Activated CD4-positive, alpha-beta T cell treated with anti-CD3 and anti-CD28 coated beads for 24 hours (primary cell): ENCODE measurements at regions not wholly inside any gene's neighbourhood (a gene's known extent, or its start where the extent isn't known, plus 50 kb on each side); places are given as distances from the start of the nearest gene placed in this dataset.

ENCODE experiments used
- DNase-seq, 2 donors: peaks; one replicate each; pipeline ENCODE4 v3.0.0-alpha.2; 2020; ENCODE audit warnings: low read depth in 2 of 2

DNA sequence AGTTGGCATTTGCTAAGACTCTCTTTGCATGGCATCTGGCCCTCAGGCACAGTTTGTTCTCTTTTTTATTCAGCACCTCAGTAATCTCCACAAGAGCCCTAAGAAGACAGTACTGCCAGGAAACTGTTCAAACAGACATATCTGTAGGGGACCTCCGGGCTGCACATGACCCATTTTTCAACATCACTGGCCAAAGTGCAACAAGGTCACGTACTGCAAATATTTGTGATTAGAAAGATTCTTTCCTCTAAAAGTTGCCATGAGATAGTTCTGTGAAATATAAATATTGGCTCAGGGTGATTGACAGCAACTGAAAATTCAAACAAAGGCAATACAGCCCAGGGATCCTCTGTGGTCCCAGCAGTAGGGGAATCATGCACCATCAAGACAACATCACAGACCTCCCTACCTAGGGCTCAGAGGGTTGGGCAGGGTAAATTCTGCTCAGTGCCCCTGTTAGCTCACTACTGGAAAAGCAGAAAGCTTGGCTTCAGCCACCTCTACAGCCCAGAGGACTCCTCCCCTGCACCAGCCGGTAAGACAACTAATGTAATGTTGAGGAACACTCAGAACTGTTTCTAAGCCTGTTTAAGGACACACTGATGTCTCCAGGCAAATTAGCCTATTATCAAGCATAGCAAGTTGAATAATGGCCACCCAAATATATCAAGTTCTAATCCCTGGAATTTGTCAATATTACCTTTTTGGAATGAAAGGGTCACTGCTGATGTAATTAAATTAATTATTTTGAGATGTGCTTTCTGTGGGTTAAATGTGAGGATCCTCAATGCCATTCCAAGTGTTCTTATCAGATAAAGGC, 117.4 kb upstream of the LPP start:
- no peak for DNase-seq

DNA sequence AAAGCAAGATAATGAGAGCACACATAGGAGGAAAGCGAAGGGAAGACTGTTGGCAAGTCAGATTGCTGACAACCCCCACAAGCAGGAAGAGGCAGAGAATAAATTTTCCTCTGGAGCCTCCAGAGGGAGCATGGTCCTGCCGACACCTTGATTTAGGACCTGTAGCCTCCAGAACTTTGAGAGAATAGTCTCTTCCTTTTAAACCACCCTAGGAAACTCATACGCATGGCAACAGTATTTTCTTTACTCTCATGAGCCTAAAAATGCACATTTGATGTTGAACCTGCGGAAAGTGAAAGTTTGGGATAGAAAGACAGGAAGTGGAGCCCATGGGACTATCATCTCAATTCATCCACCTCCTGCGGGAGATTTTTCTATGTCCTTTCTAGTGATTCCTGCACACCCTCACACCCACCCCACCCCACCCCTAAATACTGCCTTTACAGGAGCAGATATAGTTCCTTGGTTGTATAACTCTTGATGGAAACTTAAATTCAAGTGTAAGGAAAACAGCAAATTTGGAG, 116.7 kb upstream of the LPP start:
- no peak for DNase-seq

DNA sequence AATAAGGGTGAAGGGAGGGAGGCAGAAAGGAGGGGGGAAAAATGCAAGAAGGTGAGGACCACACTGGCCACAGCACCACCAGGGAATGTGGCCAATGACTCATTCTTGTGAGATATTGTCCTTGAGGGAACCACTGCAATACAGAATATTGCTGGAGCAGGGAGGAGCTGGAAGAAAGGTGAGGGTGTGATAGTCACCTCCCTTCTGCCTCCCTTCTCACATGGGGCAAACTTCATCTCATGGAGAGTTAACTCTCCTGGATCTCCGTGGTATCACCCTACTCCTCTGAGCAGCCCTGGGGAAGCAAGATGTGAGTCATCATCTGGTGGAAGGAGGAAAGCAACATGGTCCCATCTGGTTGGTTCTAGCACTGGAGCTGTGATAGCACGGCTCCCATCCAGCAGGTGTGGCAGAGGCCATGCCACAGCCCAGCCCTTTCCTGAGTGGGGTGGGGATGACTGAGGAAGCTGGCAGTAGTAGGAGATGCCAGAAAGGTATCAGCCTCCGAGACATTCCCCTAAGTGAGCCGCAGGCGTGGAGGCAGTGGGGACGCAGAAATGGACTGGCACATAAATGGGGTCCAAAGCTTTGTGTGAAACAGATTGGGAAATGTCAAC, 115.9 kb upstream of the LPP start:
- no peak for DNase-seq

DNA sequence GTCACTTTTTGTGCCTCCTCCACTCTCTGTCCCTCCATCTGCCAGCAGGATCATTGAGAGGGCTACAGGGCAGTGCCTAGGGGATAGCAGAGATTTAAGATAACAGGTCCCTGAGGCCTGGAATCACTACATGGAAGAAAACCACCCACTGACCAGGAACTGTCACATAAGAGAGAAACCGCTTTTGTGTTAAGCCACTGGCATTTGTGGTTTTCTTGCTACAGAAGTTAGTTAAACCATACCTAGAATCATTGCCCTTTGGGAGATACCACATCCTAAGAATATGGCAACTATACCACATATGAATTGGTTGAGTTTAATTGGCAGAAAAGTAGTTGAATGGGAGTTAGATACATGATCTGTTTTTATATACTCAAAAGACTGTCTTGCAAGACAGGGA, 112.8 kb upstream of the LPP start:
- no peak for DNase-seq

DNA sequence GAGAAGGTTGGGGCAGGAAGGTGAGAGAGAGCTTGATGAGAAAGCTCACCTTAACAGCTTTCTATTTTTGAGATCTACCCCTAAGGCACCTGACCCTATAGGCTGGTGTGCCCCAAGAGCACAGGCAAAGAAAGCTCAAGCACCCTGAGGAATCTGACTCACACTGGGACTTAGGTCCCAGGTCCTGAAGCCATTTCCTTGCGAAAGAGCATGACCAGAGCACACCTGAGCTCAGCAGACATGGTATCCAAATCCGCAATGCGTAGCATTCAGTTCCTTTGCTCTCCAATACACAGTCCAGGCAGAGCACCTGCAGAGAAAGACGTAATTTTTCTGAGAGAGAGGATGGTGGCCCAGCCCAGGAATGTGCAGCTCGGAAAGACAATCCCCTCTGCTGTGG, 112.1 kb upstream of the LPP start:
- no peak for DNase-seq

DNA sequence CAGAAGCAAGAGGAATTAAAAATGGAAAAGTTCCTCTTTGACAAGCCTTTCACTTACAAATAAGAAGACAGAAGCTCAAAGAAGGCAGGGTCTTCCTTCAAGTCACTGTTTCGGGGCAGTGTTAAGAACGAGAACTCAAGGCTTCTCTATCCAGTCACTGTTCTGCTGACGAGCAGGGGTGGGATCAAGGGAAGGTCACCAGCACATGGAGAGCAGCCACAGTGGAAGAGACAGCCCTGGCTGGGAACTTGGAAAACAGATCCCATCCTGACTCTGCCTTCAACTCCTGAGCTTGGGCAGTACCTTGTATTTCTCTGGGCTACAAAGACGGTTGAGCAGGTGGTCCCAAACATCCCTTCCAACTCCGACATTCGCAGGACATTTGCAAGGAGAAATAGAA, 111.5 kb upstream of the LPP start:
- DNase-seq, result no peak

DNA sequence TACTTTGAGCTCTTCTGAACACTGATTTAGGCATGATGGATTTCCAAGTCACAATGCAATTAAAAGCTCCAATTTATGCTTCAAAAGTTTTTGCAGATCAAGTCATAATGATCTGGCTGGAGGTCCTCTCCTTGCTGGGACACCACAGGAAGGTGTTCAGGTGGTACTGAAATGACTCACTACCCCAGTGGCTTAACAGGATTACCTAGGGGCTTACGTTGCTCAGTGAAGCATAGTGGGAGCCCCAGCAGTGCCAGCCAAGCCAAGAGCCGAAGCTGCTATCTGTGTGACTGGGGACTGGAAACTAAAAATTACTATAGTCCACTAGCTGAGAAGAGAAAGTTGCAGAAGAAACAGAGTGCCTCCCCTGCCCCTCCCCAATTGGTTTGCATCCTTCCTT, 110.1 kb upstream of the LPP start:
- DNase-seq, result no peak

DNA sequence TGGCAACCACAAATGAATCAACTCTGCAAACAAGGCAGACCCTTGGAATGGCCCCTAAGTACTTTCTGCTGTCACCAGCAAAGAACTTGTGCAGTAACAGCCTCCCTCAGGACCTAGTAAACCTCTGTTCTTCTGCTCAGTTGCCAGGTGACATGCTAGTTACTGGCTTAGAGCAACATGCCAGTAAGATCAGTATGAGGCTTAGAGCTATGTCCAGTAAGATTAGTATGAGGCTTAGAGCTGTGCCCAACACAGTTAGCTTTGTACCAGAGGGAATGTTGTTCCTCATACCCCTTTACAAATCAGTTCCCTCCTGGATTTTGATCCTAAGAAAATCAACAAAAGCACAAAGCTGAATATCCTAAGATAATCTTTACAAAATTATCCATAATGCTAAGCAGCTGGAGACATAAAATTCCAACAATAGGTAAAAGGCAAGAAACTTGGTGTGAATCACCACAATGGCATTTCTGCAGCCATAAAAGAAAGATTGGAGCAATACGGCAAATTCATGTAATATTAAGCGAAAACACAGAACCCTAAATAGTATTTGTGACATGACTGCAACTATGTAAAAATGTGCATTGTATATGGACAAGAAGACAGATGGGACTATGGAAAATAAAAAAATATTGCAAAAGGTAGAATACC, 107.3 kb upstream of the LPP start:
- no peak for DNase-seq

DNA sequence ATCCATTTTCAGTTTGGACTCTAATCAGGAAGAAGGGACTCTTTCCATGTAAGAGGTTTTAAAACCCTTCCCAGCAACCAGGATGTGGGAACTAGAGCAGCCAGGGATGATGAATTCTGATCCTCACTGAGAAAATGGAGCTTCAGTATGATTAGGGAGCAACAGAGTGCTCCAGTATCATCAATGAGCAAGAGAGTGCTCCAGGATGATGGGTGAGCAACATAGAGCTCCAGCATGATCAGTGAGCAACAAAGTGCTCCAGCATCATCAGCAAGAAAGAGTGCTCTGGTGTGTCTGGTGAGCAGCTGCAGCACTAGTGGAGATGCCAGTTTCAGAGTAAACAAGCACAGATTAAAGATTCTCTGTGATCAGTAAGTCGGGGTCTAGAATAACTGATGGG, 106.4 kb upstream of the LPP start:
- no peak for DNase-seq

DNA sequence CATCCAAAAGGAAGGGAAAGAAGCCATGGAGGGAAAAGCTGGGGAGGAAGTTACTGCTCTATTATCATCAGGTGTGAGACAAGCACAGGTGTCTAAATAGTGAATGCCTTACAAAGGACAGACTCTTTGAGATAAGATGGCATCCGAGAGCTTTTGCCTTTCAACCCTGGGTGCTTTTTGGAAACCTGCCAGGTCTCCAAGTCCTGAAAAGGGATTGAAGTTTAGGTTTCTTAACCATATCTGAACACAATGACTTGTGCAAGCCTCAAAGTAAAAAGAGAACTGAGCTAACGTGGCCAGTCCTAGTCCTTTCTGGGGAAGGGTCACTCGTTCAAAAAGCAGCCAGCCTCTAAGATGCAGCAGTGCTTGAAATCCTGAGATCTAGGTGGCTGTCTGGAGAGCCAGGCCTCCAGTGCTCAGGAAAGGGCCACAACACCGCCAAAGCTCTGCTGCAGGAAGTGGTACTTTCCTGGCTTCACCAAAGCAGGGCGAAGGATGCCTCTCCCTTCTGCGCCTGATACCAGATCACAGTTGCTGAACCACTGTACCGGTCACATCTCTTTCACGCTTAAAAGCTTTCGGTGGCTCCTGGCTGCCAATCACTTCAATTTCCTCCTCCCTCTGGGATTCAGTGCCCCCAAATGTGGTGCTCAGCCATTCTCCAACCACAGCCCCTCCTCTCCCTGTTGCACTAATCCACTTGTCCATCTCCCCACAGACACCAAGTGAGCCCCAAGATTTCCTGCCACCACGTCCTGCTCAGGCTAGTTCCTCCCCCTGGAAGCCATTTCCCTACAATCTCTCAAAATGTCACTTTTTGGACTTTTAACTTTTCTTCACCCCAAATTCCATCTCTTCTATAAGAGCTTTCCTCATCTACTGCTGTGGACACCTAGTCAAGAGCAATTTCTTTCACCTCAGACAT, 104.1 kb upstream of the LPP start:
- DNase-seq, result peak in 1 of 2 donors; percentile 3

DNA sequence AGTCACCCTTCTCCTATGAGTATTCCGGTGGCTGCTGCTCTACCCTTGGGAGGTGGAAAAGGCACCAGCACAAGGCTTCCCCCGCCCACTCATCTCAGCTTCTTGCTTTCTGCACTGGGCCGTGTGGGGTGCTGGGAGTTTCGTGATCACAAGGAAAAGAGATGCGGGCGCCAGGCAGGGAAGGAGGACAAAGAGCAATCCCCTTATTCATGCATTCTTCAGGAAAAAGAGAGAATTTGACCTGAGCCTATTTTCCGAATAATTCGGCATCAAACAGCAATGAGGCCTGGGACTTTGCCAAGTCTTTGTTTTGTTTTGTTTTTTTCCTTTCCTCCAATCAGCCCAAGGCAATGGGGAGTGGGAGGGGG, 102.2 kb upstream of the LPP start:
- DNase-seq, result no peak

DNA sequence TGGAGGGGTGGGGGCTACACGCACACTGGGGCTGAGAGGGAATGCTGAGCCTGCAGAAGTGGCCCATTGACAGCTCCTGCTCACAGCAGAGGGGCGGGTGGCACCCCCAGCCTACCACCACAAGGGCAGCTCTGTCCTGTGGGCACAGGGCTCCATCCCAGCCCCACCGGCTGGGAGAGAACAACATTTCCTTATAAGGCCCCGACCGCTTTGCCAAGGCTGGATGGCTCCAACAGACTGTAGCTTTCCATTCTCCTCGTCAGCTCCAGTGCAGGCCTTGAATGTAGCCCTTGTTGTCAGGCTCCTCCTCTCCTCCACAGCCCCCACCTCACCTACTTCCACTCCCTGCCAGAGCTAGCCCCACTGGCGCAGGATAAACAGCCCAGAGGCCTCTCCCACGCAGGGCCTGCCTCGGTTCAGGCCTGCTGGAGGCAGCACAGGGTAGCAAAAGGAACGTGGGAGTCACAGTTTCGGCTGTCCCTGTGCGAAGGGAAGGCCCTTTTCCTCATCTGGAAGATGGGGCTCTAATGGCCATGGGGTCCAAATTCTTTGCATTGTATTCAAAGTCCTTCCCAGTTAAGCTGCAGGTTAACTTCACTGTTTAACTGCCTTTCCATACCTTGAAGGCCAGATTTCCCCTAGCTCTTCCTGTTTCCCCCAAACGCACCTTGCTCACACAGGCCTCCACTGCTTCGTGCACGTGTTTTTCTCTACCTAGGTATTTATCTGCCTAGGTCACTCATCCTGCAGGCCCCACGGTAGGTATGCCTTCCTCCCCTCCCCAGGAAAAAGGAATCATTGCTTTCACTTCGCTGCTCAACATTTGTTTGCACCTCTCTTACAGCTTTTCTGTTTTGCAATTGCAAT, 101.6 kb upstream of the LPP start:
- no peak for DNase-seq

DNA sequence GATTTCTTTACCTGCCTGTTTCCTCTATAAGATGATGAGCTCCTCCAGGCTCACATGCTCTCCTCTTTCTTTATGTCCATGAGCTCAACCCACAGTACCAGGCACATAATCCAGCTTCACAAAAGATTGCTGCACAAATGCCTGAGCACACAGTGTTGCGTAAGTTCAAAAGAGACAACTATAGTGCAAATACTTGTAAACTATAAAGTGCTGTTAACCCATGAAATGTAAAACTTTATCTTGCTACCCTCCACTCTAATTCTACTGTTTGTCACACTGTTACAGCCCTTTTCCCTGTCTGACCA, 101.0 kb upstream of the LPP start:
- DNase-seq, result no peak

DNA sequence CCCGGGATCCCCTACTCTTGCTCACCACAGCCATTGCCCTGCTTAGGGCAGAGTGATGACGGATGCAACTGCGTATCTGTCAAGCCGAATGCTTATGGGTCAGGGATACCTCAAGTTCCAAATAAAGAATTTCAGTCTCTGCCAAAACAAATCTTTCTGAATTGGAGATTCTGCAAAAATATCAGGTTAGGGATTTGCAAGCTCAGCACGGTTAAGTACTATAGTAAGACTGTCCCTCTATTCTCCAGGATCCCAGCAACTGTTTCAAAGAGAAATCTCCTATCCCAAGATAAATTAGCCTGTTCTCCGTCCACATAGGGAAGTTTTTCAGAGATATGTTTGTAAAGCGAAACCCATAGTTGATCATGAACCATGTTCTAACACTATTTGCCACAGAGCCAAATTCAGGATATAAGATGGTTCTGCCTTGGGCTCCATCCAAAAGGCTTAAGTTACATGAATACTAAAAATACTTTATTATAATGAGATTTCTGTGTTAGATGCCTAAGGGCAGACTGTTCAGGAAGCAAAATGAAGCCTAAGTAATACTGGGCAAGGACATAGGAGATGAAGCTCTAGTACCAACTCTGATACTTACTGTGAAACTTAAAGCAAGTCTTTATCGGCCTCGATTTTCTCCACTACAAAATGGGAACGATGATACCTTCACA, 100.1 kb upstream of the LPP start:
- no peak for DNase-seq

DNA sequence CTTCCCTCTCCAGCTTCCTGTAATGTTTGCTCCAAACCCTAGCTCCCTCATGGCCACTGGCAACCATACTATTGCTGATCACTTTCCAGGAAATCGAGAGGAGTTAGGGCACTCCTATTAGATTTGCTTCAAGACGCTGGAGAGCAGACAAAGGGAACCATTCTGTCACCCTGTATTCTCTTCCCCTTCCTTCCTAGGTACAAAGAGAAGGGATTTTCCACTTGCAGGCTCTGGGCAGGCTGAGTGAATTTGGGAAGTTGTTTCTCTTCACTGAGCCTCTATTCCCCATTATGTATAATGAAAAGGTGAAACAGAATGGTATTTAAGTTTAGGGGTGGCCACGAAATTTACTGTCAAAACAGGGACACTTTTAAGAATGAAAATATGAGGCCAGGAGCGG, 99.4 kb upstream of the LPP start:
- no peak for DNase-seq

DNA sequence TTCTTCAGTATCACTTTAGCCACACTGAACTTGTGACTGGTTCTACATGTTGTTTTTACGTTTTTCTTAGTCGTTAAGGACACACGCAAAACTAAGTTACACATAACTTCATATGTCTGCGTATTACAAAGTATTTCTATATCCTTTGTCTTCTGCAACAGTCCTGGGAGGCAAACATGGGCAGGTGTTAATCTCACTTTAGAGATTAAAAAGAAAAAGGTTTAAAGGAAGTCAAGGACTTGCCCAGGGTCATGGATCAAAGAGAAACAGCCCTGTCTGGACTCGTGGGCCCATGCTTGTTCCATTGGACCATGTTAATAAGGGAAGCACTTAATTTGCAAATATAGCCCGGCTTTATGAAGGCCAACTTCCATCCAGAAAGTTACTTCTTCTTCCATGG, 98.6 kb upstream of the LPP start:
- no peak for DNase-seq

DNA sequence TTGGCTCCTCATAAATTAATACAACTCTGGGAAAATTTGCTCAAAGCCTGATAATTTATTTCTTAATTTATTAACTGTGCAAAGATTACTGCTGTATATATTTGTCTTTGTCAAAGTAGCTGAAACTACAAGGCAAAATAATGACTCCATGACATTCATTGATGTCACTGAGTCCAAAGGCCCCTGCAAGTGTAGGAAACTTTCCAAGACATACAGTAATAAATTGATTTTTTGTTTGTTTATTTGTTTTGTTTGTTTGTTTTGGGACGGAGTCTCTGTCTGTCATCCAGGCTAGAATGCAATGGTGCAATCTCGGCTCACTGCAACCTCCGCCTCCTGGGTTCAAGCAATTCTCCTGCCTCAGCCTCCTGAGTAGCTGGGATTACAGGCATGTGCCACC, 96.8 kb upstream of the LPP start:
- no peak for DNase-seq

DNA sequence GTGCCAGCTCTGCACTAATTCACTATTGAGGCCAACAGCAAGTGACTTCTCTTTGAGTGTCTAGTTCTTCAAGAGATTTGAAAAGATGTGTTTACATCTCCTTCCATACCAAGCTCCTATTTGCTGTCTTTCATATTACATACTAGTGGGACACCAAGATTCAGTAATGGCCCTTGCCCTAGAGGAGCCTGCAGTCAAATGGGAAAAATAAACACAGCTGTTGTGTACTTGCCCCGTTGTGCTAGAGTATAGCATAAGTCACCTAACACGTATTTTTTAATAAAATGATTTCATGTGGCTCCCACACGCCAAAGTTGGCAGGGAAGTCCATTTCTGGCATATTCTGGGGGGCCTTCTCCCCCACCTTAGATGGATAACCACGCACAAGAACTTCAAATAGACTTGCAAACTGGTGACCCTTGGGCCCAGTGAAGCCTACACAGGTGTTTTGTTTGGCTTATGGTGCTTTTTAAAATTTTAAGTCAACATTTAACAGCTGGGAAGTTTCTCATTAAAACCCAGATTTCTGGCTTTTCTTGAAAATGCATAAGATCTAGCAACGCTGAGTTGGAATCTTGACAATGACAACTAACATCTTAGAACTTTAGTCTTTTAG, 95.3 kb upstream of the LPP start:
- no peak for DNase-seq

DNA sequence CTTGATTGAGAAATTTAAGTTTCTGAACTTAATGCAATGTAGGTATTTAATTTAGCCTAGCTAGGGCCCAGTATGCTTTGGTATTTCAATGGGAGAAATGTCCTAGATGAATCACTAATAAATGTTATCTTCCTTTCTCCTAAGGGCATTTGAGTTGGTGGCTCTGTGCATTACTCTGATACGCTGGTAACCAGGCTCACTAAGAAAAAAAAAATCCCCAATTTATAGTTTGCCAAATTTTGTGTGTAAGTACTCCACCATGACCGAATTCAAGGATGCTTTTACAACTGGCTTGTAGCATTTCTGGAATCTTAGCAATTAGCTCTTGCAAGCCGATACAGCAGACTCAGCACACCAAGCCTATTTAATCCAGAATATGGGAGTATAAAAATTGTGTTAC, 94.6 kb upstream of the LPP start:
- no peak for DNase-seq

DNA sequence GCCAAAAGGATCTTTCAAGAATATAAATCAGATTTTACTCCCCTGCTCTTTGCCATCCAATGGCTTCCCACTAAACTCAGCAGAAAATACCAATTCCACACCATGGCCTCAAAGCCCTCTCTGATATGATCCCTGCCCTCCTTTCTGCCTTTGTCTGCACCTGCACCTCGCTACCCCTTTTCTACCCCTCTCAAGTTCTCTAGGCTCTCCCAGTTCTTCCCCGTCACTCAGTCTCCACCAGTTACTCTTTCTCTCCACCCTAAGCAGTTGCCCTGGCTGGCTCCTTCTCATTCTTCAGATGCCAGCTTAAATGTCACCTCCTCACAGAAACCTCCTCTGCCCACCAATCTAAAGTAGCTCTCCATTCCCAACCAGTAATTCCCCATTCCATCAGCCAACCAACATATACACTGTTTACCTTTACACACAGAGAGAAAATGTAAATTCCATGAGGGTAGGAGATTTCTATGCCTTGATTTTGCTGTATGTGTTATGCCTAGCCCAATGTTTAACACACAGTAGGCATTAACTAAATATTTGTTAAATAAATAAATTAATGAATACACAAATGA, 93.6 kb upstream of the LPP start:
- DNase-seq, result no peak
